MCF 10A (cell line): ENCODE measurements at regions not wholly inside any gene's neighbourhood (a gene's known extent, or its start where the extent isn't known, plus 50 kb on each side); places are given as distances from the start of the nearest gene placed in this dataset.

Source experiments
- BruUV-seq: library from RNA; stranded (reverse); fragments of 400-500 nt; replicated peaks from 2 replicates; lab custom pipeline; 2021; lab: Mats Ljungman, UMichigan
- CTCF ChIA-PET: fragments of 300-600 bp; sonication (Branson Sonifier 250); formaldehyde crosslinking; extraction: SDS; loops from one replicate; lab custom pipeline; 2021; ENCODE audit warnings: antibody characterized with exemption, inconsistent platforms; lab: Yijun Ruan, JAX
- POLR2A ChIA-PET: fragments of 300-600, 350-650 bp; sonication (Branson Sonifier 250); formaldehyde crosslinking; extraction: SDS; loops from one replicate; lab custom pipeline; 2020; ENCODE audit warnings: antibody characterized with exemption, inconsistent platforms; lab: Yijun Ruan, JAX
- DNase-seq: peaks from one replicate; pipeline ENCODE4 v3.0.0-alpha.2; 2018; ENCODE audit not compliant: unreplicated experiment
- H3K27ac Mint-ChIP-seq: one replicate; pipeline ENCODE4 v1.8.0; 2022; ENCODE audit warnings: mild to moderate bottlenecking, low read depth, mixed read lengths; ENCODE audit not compliant: unreplicated experiment
- H3K27me3 Mint-ChIP-seq: one replicate; pipeline ENCODE4 v1.8.0; 2022; ENCODE audit warnings: mixed read lengths; ENCODE audit not compliant: insufficient read depth, unreplicated experiment
- H3K36me3 Mint-ChIP-seq: one replicate; pipeline ENCODE4 v1.8.0; 2022; ENCODE audit warnings: mild to moderate bottlenecking, moderate library complexity, mixed read lengths; ENCODE audit not compliant: insufficient read depth, unreplicated experiment
- H3K4me1 Mint-ChIP-seq: one replicate; pipeline ENCODE4 v1.8.0; 2022; ENCODE audit warnings: mixed read lengths; ENCODE audit not compliant: insufficient read depth, unreplicated experiment
- H3K4me3 Mint-ChIP-seq: one replicate; pipeline ENCODE4 v1.8.0; 2022; ENCODE audit warnings: mild to moderate bottlenecking, moderate library complexity, mixed read lengths; ENCODE audit not compliant: unreplicated experiment
- H3K9me3 Mint-ChIP-seq: one replicate; pipeline ENCODE4 v1.8.0; 2022; ENCODE audit warnings: mixed read lengths; ENCODE audit not compliant: unreplicated experiment
- intact Hi-C: fragments of 100-400 bp; cut with micrococcal nuclease; formaldehyde crosslinking; loops from 2 replicates; pipeline ENCODE4 v1.14.1; 2022
- TF ChIP-seq, protein P1 (sequence below): fragments of 200-600 bp; IDR thresholded peaks from one replicate; pipeline ENCODE4 v1.8.0; 2022; ENCODE audit warnings: antibody characterized with exemption, mild to moderate bottlenecking; ENCODE audit not compliant: unreplicated experiment

DNA sequence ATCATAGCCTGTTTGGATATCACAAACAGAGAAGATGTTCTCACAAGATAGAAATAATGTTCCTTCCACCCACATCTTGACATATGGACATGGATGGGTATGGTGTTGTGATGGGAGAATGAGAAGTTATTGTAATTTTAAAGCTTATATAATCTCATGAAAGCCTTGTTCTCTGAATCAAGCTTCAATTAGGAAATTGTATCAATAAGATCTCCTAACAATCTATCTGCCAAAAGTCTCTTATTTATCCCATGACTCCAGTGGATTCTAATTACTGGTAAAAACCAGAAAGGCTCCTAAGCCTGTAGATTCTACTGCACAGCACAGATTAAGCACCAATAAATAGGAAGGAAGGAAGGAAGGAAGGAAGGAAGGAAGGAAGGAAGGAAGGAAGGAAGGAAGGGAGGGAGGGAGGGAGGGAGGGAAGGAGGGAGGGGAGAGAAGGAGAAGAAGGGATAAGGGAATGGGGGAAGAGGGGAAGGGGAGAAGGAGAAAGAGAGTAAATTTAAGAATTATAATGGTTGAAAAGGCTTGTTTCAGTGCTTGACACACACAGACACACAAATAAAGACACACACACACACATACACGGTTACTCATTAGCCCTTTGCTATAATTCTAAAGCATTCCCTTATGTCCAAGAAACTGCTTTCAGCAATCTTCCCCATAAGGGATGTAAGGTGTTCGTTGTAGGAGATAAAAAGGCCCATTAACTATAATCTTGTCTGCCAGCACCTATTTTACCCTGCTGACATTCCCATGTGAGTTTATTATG lies 258.0 kb upstream of the API5 start:
- Mint-ChIP-seq H3K4me3 (no peak overlapping the region), H3K4me1 (no peaks in the 10 kb centered on the region), H3K27ac (no peak overlapping the region), H3K9me3 (peaks cover 15% of the 10 kb centered on the region), H3K27me3 (no peaks in the 10 kb centered on the region), H3K36me3 (no peaks in the 10 kb centered on the region)
- intact Hi-C loops, result no loop called here
- BruUV-seq, result no TSS peak
- ChIA-PET CTCF (interaction anchor here (0.5 kb wide), 1 partner anchor 23 kb away, joined by 3 read pairs; no protein-coding TSS in a partner anchor), POLR2A (no interaction called here)
- TF ChIP-seq, protein P1, sequence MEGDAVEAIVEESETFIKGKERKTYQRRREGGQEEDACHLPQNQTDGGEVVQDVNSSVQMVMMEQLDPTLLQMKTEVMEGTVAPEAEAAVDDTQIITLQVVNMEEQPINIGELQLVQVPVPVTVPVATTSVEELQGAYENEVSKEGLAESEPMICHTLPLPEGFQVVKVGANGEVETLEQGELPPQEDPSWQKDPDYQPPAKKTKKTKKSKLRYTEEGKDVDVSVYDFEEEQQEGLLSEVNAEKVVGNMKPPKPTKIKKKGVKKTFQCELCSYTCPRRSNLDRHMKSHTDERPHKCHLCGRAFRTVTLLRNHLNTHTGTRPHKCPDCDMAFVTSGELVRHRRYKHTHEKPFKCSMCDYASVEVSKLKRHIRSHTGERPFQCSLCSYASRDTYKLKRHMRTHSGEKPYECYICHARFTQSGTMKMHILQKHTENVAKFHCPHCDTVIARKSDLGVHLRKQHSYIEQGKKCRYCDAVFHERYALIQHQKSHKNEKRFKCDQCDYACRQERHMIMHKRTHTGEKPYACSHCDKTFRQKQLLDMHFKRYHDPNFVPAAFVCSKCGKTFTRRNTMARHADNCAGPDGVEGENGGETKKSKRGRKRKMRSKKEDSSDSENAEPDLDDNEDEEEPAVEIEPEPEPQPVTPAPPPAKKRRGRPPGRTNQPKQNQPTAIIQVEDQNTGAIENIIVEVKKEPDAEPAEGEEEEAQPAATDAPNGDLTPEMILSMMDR, result no peak
- no peak for DNase-seq

DNA sequence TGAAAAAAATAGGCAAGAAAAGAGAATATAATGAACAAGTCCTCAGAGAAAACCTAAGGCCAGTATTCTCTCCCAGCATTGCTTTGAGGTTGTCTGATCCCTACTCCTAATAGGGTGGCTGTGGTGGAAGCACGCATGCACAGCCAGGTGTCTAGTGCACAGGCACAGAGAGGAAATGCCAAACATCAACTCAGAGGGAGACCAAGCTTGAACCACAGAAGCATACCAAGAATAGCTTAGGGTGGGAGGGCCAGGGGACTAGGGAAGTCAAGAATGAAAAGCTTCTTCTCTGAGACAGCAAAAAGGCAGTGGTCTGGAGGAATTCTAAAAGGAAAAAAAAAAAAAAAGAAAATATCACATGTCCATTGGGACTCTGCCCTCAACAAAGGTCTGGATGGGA lies 244.1 kb upstream of the API5 start:
- POLR2A ChIA-PET, result no interaction called here
- H3K36me3 Mint-ChIP-seq, result no peaks in the 10 kb centered on the region
- DNase-seq, result no peak
- CTCF ChIA-PET, result no interaction called here
- no TSS peak for BruUV-seq
- intact Hi-C loops, result no loop called here
- H3K27ac Mint-ChIP-seq, result no peak overlapping the region
- peaks cover 10% of the 10 kb centered on the region for H3K9me3 Mint-ChIP-seq
- TF ChIP-seq, protein P1, result no peak
- no peaks in the 10 kb centered on the region for H3K4me1 Mint-ChIP-seq
- H3K4me3 Mint-ChIP-seq, result no peak overlapping the region
- no peaks in the 10 kb centered on the region for H3K27me3 Mint-ChIP-seq

DNA sequence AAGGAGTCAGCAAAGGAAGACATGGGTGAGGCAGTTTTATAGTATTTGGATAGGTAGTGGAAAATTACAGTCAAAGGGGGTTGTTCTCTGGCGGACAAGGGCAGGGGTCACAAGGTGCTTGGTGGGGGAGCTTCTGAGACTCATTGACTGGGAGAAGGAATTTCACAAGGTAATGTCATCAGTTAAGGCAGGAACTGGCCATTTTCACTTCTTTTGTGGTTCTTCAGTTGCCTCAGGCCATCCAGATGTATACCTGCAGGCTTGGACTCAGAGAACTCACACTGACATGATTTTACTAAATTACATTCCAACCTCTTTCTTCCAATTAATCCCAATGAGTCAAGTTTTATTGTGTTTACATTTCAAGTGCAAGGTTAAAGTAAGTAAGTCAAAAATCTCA lies 240.5 kb upstream of the API5 start:
- ChIA-PET CTCF (interaction anchor here (1.0 kb wide), 1 partner anchor 9 kb away, joined by 3 read pairs; no protein-coding TSS in a partner anchor), POLR2A (no interaction called here)
- TF ChIP-seq, protein P1, result no peak
- Mint-ChIP-seq H3K9me3 (peaks cover 10% of the 10 kb centered on the region), H3K27me3 (no peaks in the 10 kb centered on the region), H3K27ac (no peak overlapping the region), H3K4me3 (no peak overlapping the region), H3K4me1 (no peaks in the 10 kb centered on the region), H3K36me3 (no peaks in the 10 kb centered on the region)
- no TSS peak for BruUV-seq
- DNase-seq, result no peak
- intact Hi-C loops, result no loop called here

DNA sequence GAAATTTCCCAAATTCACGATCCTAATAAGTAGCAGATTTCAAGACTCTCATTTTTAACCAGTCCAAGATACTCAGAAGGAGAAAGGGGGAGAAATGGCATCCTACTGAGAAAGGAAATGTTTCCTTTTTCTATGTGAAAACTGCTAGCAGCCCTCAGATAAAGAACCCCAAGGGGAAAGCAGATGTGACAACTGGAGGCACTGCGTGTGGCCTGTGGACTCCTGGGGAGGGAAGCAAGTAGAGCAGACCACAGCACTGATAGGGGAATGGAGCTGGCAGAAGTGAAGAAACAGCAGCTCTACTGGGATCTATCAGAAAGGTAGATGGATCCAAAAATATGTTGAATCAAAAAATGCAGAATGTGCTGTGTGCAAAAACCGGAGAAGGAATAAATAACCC lies 239.7 kb upstream of the API5 start:
- no peak for DNase-seq
- Mint-ChIP-seq H3K4me1 (no peaks in the 10 kb centered on the region), H3K9me3 (peaks cover 7% of the 10 kb centered on the region), H3K27ac (no peak overlapping the region), H3K4me3 (no peak overlapping the region), H3K36me3 (no peaks in the 10 kb centered on the region), H3K27me3 (no peaks in the 10 kb centered on the region)
- TF ChIP-seq, protein P1, result no peak
- BruUV-seq, result no TSS peak
- POLR2A ChIA-PET, result no interaction called here
- intact Hi-C loops, result no loop called here
- CTCF ChIA-PET, result interaction anchor here (0.6 kb wide), 1 partner anchor 29 kb away, joined by 3 read pairs; no protein-coding TSS in a partner anchor
